Fibroblast of skin of abdomen (primary cell): ENCODE measurements at regions not wholly inside any gene's neighbourhood (a gene's known extent, or its start where the extent isn't known, plus 50 kb on each side); places are given as distances from the start of the nearest gene placed in this dataset.

ENCODE experiments used
- DNase-seq: peaks from one replicate; pipeline ENCODE4 v3.0.0-alpha.2; 2013

GRCh38 chr4:10979032-10979431 lies 294.5 kb upstream of the CLNK start:
- no peak for DNase-seq

GRCh38 chr4:10977534-10977933 lies 293.0 kb upstream of the CLNK start:
- no peak for DNase-seq

GRCh38 chr4:10974371-10974770 lies 289.8 kb upstream of the CLNK start:
- no peak for DNase-seq

GRCh38 chr4:10973686-10974085 lies 289.1 kb upstream of the CLNK start:
- no peak for DNase-seq

- no peak for DNase-seq
Measured at GRCh38 chr4:10971800-10972401, 287.3 kb upstream of the CLNK start.

- DNase-seq = no peak
Measured at GRCh38 chr4:10965196-10965595, 280.6 kb upstream of the CLNK start.

GRCh38 chr4:10963958-10964703 lies 279.6 kb upstream of the CLNK start:
- DNase-seq = no peak

GRCh38 chr4:10963241-10963640 lies 278.7 kb upstream of the CLNK start:
- DNase-seq = no peak

- no peak for DNase-seq
Measured at GRCh38 chr4:10962246-10962645, 277.7 kb upstream of the CLNK start.

GRCh38 chr4:10960389-10960788 lies 275.8 kb upstream of the CLNK start:
- DNase-seq = no peak

GRCh38 chr4:10959586-10959985 lies 275.0 kb upstream of the CLNK start:
- DNase-seq = peak; percentile 13

GRCh38 chr4:10958226-10958856 lies 273.8 kb upstream of the CLNK start:
- no peak for DNase-seq

- peak; percentile 30 for DNase-seq
Measured at GRCh38 chr4:10951306-10951705, 266.7 kb upstream of the CLNK start.

- no peak for DNase-seq
Measured at GRCh38 chr4:10949039-10949733, 264.6 kb upstream of the CLNK start.

- no peak for DNase-seq
Measured at GRCh38 chr4:10947898-10948297, 263.3 kb upstream of the CLNK start.

- DNase-seq = no peak
Measured at GRCh38 chr4:10944321-10944720, 259.8 kb upstream of the CLNK start.

GRCh38 chr4:10942156-10942555 lies 257.6 kb upstream of the CLNK start:
- peak; percentile 52 for DNase-seq

GRCh38 chr4:10929818-10930217 lies 245.2 kb upstream of the CLNK start:
- DNase-seq = no peak

- DNase-seq = peak; percentile 76
Measured at GRCh38 chr4:10925996-10926395, 241.4 kb upstream of the CLNK start.

- no peak for DNase-seq
Measured at GRCh38 chr4:10924274-10924673, 239.7 kb upstream of the CLNK start.

GRCh38 chr4:10917566-10917965 lies 233.0 kb upstream of the CLNK start:
- DNase-seq = peak; percentile 83

GRCh38 chr4:10898072-10898471 lies 213.5 kb upstream of the CLNK start:
- no peak for DNase-seq

- peak; percentile 3 for DNase-seq
Measured at GRCh38 chr4:10897076-10897475, 212.5 kb upstream of the CLNK start.
